Ishikawa (cell line): ENCODE measurements at regions not wholly inside any gene's neighbourhood (a gene's known extent, or its start where the extent isn't known, plus 50 kb on each side); places are given as distances from the start of the nearest gene placed in this dataset.

Experiments used
- CEBPB ChIP-seq: IDR thresholded peaks from 2 replicates; pipeline ENCODE4 v1.6.1; 2012
- CREB1 ChIP-seq: IDR thresholded peaks from 2 replicates; pipeline ENCODE4 v1.6.1; 2012; ENCODE audit warnings: low read depth
- TAF1 ChIP-seq: IDR thresholded peaks from 2 replicates; pipeline ENCODE4 v1.6.1; 2012; ENCODE audit warnings: low read depth, mild to moderate bottlenecking
- TF ChIP-seq, protein P1 (sequence below): IDR thresholded peaks from 2 replicates; pipeline ENCODE4 v1.6.1; 2012; ENCODE audit warnings: low read depth, mild to moderate bottlenecking

DNA sequence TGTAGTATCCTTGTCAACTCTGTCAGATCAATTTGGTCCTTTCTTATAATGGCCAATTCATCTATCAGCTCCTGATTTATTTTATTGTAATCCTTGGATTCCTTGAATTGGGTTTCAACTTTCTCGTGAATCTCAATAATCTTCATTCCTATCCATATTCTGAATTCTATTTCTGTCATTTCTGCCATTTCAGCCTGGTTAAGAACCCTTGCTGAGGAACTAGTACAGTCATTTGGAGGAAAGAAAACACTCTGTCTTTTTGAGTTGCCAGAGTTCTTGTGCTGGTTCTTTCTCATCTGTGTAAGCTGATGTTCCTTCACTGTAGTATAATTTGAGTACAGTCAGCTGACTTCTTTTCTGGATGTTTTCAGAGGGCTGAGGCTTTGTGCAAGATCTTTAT, 84.5 kb downstream of the CETN3 start:
- TF ChIP-seq TAF1 (no peak), CEBPB (no peak), CREB1 (no peak)
- TF ChIP-seq, protein P1, sequence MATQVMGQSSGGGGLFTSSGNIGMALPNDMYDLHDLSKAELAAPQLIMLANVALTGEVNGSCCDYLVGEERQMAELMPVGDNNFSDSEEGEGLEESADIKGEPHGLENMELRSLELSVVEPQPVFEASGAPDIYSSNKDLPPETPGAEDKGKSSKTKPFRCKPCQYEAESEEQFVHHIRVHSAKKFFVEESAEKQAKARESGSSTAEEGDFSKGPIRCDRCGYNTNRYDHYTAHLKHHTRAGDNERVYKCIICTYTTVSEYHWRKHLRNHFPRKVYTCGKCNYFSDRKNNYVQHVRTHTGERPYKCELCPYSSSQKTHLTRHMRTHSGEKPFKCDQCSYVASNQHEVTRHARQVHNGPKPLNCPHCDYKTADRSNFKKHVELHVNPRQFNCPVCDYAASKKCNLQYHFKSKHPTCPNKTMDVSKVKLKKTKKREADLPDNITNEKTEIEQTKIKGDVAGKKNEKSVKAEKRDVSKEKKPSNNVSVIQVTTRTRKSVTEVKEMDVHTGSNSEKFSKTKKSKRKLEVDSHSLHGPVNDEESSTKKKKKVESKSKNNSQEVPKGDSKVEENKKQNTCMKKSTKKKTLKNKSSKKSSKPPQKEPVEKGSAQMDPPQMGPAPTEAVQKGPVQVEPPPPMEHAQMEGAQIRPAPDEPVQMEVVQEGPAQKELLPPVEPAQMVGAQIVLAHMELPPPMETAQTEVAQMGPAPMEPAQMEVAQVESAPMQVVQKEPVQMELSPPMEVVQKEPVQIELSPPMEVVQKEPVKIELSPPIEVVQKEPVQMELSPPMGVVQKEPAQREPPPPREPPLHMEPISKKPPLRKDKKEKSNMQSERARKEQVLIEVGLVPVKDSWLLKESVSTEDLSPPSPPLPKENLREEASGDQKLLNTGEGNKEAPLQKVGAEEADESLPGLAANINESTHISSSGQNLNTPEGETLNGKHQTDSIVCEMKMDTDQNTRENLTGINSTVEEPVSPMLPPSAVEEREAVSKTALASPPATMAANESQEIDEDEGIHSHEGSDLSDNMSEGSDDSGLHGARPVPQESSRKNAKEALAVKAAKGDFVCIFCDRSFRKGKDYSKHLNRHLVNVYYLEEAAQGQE = no peak
